HUES64 (cell line): ENCODE measurements at regions not wholly inside any gene's neighbourhood (a gene's known extent, or its start where the extent isn't known, plus 50 kb on each side); places are given as distances from the start of the nearest gene placed in this dataset.
A peak's percentile ranks its signal among the peaks of the same experiment; 100 is the strongest.
"Not testable (repeated sequence)": the region's sequence is repeated elsewhere in the genome, so short reads cannot be mapped to it uniquely, and the experiment has no call there.

Experiments
- H3K27ac ChIP-seq: 2 replicates; pipeline ENCODE4 v1.7.0; 2013; ENCODE audit warnings: low read depth, low read length, inconsistent platforms
- H3K27me3 ChIP-seq: 2 replicates; pipeline ENCODE4 v1.6.1; 2013; ENCODE audit warnings: mild to moderate bottlenecking, low read length; ENCODE audit not compliant: insufficient read depth
- H3K36me3 ChIP-seq: 2 replicates; pipeline ENCODE4 v1.6.1; 2013; ENCODE audit warnings: mild to moderate bottlenecking, low read length; ENCODE audit not compliant: insufficient read depth
- H3K4me1 ChIP-seq: 2 replicates; pipeline ENCODE4 v1.6.1; 2013; ENCODE audit warnings: mild to moderate bottlenecking, low read length, moderate library complexity; ENCODE audit not compliant: insufficient read depth
- H3K4me3 ChIP-seq: 2 replicates; pipeline ENCODE4 v1.5.1; 2013; ENCODE audit warnings: mild to moderate bottlenecking, low read length, moderate library complexity
- H3K9ac ChIP-seq: 2 replicates; pipeline ENCODE4 v1.6.1; 2013; ENCODE audit warnings: mild to moderate bottlenecking, low read depth, low read length
- H3K9me3 ChIP-seq: 2 replicates; pipeline ENCODE4 v1.6.1; 2013; ENCODE audit warnings: low read depth, low read length; ENCODE audit not compliant: insufficient read depth
- WGBS: fragments of 150-250, 120-280 bp; methylation state at CpG from one replicate; pipeline ENCODE4 v1.1.7; 2013; ENCODE audit warnings: missing lambda C conversion rate; 5-methylcytosine and 5-hydroxymethylcytosine counted together

DNA sequence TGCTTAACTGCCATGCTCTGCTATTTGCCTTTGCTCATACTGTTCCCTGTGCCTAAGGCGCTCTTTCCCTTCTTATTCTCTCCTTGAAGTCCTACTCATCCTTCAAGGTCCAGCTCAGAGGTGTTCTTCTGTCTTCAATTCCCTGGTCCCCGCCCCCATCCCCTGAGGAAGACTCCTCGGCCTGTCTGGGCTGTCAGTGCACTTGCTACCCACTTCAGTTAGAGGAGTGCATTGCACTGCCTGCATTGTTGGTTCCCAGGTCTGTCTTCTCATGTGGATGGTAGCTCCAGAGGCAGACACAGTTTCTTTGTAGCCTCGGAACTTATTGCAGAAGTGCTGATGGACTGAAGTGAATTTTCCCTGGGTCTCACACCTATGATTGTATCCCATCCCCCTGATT is 194.0 kb downstream of the C1orf94 start:
- Histone ChIP-seq H3K4me3 (no peak overlapping the region), H3K27ac (no peak overlapping the region), H3K9ac (no peak overlapping the region), H3K27me3 (no peaks in the 10 kb centered on the region), H3K9me3 (no peaks in the 10 kb centered on the region), H3K4me1 (no peaks in the 10 kb centered on the region), H3K36me3 (no peaks in the 10 kb centered on the region)
- 86% methylated on average over 4 of the region's 4 CpGs for WGBS

DNA sequence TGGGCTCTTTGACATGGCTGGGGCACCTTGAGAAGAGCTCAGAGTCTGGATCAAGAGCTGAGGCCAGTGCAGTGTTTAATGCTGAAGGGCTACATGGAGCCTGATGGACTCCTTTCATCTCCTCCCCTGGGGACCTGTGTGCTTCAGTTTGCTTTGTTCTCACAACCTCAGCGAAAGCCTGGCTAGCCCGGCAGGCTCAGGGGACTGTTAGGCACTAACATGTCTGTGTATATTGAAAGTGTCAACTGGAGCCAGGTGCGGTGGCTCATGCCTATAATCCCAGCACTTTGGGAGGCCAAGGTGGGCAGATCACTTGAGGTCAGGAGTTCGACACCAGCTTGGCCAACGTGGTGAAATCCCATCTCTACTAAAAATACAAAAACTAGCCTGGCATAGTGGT is 194.5 kb downstream of the C1orf94 start:
- H3K9ac ChIP-seq, H3K9me3 ChIP-seq, H3K4me3 ChIP-seq, H3K27ac ChIP-seq, H3K36me3 ChIP-seq, H3K27me3 ChIP-seq, H3K4me1 ChIP-seq: not testable (repeated sequence)
- 94% methylated on average over 5 of the region's 5 CpGs for WGBS

- WGBS, result 92% methylated on average over 1 of the region's 1 CpG
- H3K36me3 ChIP-seq, result no peaks in the 10 kb centered on the region
- H3K4me3 ChIP-seq, result no peak overlapping the region
- H3K4me1 ChIP-seq, result no peaks in the 10 kb centered on the region
- H3K9ac ChIP-seq, result no peak overlapping the region
- no peaks in the 10 kb centered on the region for H3K27me3 ChIP-seq
- H3K27ac ChIP-seq, result no peak overlapping the region
- H3K9me3 ChIP-seq, result no peaks in the 10 kb centered on the region
Observed at GRCh38 chr1:34371829-34372532, 195.3 kb downstream of the C1orf94 start.

DNA sequence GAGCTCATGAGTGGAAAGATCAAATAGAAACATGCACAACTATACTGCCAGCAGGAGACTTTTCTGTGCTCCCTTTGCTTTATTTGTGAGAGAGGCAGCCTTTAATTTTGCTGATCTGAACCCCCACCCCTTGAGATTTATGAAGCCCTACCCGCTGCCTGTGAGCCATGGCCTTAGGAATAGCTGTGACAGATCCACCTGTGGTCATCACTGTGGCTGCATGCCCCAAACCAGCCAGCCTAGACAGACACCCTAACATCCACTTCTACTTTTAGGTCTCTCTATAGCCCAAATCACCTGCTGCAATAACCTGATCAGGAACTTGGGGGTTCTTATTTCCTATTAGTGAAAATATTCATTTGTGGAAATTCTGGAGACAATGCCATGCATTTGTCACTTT is 196.2 kb downstream of the C1orf94 start:
- no peaks in the 10 kb centered on the region for H3K27me3 ChIP-seq

GRCh38 chr1:34373912-34374311 is 197.2 kb downstream of the C1orf94 start:
- no peaks in the 10 kb centered on the region for H3K9me3 ChIP-seq
- H3K27ac ChIP-seq, result no peak overlapping the region
- no peak overlapping the region for H3K9ac ChIP-seq
- no peaks in the 10 kb centered on the region for H3K27me3 ChIP-seq
- H3K36me3 ChIP-seq, result no peaks in the 10 kb centered on the region
- H3K4me1 ChIP-seq, result no peaks in the 10 kb centered on the region
- H3K4me3 ChIP-seq, result no peak overlapping the region

More for the DNA sequence above, 196.2 kb downstream of the C1orf94 start:
- no peak overlapping the region for H3K27ac ChIP-seq
- H3K4me3 ChIP-seq, result no peak overlapping the region
- H3K4me1 ChIP-seq, result no peaks in the 10 kb centered on the region
- H3K36me3 ChIP-seq, result no peaks in the 10 kb centered on the region
- H3K9ac ChIP-seq, result no peak overlapping the region
- no peaks in the 10 kb centered on the region for H3K9me3 ChIP-seq
- WGBS, result 93% methylated on average over 1 of the region's 1 CpG

GRCh38 chr1:34376531-34376930 is 199.8 kb downstream of the C1orf94 start:
- Histone ChIP-seq H3K36me3 (no peaks in the 10 kb centered on the region), H3K9ac (no peak overlapping the region), H3K27me3 (no peaks in the 10 kb centered on the region), H3K27ac (no peak overlapping the region), H3K4me3 (no peak overlapping the region), H3K9me3 (no peaks in the 10 kb centered on the region), H3K4me1 (no peaks in the 10 kb centered on the region)
- 88% methylated on average over 2 of the region's 2 CpGs for WGBS

DNA sequence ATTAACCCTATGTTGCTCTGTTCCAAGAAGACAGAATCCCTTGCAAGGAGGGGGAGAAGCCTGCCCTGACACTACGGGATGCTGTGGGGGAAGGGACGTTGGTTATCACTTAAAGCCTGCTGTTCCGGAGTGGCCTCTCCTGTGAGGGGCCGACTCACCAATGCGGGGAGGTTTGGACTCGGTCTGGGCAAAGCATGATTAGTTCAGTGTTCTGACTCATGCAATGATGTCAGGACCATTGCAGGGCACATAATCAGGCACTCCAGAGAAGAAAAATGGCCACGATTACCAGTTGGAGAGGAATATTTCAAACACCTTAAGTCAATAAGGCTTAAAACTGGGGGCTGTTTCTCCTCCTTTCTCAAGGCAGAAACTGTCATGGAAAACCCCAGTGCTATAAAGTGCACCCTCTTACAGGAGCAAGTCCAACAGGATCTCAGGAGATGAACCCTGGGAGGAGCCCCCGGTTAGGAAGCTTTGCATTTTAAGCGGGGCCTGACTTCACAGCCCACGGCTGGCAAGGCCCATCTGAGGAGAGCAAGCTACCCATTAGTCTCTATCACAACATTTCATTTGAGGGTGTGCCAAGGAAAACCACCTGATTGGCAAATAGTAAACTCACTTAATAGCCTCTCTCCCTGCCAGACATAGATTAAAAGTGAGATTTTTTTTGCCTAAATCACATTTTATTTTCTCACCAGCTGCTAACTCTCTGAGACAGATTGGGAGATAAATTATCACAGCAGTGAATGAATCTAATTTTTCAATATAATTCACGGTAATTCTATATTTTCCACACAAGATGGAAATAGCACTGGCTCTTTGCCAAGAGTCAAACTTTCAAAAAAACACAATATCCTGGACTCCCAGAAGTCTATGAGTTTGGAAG is 202.5 kb downstream of the C1orf94 start:
- WGBS, result 68% methylated on average over 11 of the region's 11 CpGs
- Histone ChIP-seq H3K36me3 (no peaks in the 10 kb centered on the region), H3K9ac (no peak overlapping the region), H3K4me3 (no peak overlapping the region), H3K27me3 (no peaks in the 10 kb centered on the region), H3K4me1 (no peaks in the 10 kb centered on the region), H3K9me3 (no peaks in the 10 kb centered on the region), H3K27ac (no peak overlapping the region)

DNA sequence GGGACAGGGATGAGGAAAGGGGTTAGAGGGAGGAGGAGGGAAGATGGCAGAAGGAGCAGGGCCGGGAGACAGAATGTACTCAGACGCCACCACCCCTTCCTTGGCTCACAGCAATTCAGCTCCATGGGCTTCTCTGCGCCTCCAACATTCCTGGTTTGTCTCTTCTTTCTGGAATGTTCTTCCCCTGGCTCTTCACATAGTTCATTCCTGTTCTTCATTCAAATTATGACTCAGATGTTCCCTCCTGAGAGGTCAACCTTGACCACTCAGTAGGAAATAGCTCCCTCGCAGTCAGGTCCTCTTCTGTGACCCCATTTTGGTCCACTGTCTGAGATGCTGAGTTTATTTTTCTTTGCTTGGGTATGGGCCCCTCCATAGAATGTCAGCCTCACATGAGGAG is 203.2 kb downstream of the C1orf94 start:
- H3K27me3 ChIP-seq, result no peaks in the 10 kb centered on the region
- H3K4me1 ChIP-seq, result no peaks in the 10 kb centered on the region
- WGBS, result 88% methylated on average over 4 of the region's 4 CpGs
- H3K9ac ChIP-seq, result no peak overlapping the region
- no peaks in the 10 kb centered on the region for H3K9me3 ChIP-seq
- no peaks in the 10 kb centered on the region for H3K36me3 ChIP-seq
- no peak overlapping the region for H3K4me3 ChIP-seq
- no peak overlapping the region for H3K27ac ChIP-seq

DNA sequence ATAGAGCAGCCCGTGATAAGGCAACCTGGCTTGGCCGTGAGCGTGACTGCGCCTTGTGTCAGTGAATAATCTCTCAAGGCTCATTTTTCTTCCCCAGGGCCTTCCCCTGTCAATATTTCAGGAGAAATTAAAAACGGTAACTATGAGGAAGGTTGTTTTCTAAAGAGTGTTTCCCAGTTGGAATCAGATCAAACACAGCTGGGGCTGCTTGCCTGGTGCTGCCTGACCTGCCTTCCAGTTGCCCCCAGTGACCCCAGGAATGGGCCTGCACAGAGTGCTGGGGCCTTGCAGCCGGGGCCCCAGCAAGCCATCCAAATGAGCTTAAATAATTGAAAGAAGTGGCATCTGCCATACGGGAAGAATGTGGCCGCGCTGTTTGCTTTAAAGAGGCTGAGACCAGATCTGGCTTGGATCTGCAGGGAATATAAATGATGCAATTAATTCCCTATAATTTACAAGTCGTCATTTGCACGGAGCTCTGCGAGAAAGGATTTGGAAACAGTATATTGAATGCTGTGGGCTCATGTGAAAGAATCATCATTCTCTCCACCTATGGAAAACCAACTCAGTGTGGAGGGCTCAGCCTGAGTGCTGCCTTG is 203.9 kb downstream of the C1orf94 start:
- Histone ChIP-seq H3K4me1 (no peaks in the 10 kb centered on the region), H3K27ac (no peak overlapping the region), H3K36me3 (no peaks in the 10 kb centered on the region), H3K9me3 (no peaks in the 10 kb centered on the region), H3K27me3 (no peaks in the 10 kb centered on the region), H3K9ac (no peak overlapping the region), H3K4me3 (no peak overlapping the region)
- 90% methylated on average over 11 of the region's 12 CpGs for WGBS

DNA sequence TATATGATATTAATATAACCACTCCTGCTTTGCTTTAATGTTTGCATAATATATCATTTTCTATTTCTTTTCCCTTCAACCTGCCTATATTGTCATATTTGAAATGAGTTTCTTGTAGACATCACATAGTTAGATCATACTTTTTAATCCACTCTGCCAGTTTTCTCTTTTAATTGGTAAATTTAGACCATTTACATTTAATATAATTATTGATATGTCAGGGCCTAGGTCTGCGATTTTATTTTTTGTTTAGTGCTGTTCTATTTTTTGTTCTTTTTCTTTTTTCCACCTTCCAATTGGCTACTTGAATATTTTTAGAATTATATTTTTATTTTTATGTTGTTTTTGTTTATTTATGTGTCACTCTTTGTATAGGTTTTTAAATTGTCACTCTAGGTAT is 213.3 kb downstream of the C1orf94 start:
- H3K4me1 ChIP-seq, result peaks cover 4% of the 10 kb centered on the region
- no peak overlapping the region for H3K4me3 ChIP-seq
- peaks cover 10% of the 10 kb centered on the region; the same call in 1 of the 2 replicates for H3K9me3 ChIP-seq
- no CpG with 5 or more reads among the region's 1 CpG for WGBS
- no peaks in the 10 kb centered on the region for H3K27me3 ChIP-seq
- no peak overlapping the region for H3K9ac ChIP-seq
- no peaks in the 10 kb centered on the region for H3K36me3 ChIP-seq
- no peak overlapping the region for H3K27ac ChIP-seq

GRCh38 chr1:34396042-34396441 is 219.3 kb downstream of the C1orf94 start:
- peak overlapping the region; percentile 84; the same call in 1 of the 2 replicates for H3K27ac ChIP-seq
- H3K9me3 ChIP-seq, result 0 out of 2 replicates have a peak, but pooled peaks cover 2% of the 10 kb centered on the region
- H3K4me3 ChIP-seq, result no peak overlapping the region
- 33% methylated on average over 1 of the region's 2 CpGs for WGBS
- H3K9ac ChIP-seq, result no peak overlapping the region
- H3K4me1 ChIP-seq, result peaks cover 22% of the 10 kb centered on the region
- no peaks in the 10 kb centered on the region for H3K36me3 ChIP-seq
- no peaks in the 10 kb centered on the region for H3K27me3 ChIP-seq
